ENCODE measurements at regions not wholly inside any gene's neighbourhood (a gene's known extent, or its start where the extent isn't known, plus 50 kb on each side); places are given as distances from the start of the nearest gene placed in this dataset.

- TF ChIP-seq CTCF (IDR thresholded peaks at IDR 0.05), result no peak
- no peak for TF ChIP-seq POLR2A (IDR thresholded peaks at IDR 0.05)
- no peak for TF ChIP-seq EP300 (IDR thresholded peaks at IDR 0.05)
- no peak for TF ChIP-seq POLR2AphosphoS5 (IDR thresholded peaks at IDR 0.05)
Measured at GRCh38 chr3:154522036-154522602, 92.1 kb upstream of the GPR149 start.
